Body of pancreas (tissue), 4 donors: ENCODE measurements at regions not wholly inside any gene's neighbourhood (a gene's known extent, or its start where the extent isn't known, plus 50 kb on each side); places are given as distances from the start of the nearest gene placed in this dataset.

ENCODE experiments used
- POLR2A ChIP-seq, 3 donors: fragments of 450-650 bp; IDR thresholded peaks; one replicate each; pipeline ENCODE4 v1.6.1; 2016; ENCODE audit warnings: antibody characterized with exemption in 3 of 3, mild to moderate bottlenecking in 2 of 3
- TF ChIP-seq, protein P1 (sequence below), 7 experiments: fragments of 450-650 bp in 4 of 7; fragments of 200-600 bp in 3 of 7; sonication (generic) in 3 of 7; IDR thresholded peaks; one replicate each; pipeline ENCODE4 v1.5.1; 2016 to 2019; ENCODE audit warnings: antibody characterized with exemption in 7 of 7

DNA sequence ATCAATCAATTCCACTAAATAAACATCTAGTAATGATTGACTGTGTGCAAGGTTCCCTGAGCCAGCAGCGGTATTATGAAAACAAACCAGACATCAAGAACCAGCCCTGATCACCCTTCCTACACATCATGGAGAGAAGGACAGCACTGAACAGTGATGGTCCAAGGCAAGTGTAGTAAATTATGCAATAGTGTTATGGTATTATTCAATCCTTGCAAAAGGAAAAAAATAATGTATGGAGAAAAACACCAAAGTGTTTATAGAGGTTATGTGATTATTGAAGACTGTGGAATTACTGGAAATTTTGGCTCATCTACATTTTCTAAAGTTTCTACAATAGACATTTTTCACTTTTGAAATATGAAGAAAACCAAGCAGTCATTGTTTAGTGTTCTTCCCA, 105.3 kb downstream of the RCN1 start:
- TF ChIP-seq, protein P1, sequence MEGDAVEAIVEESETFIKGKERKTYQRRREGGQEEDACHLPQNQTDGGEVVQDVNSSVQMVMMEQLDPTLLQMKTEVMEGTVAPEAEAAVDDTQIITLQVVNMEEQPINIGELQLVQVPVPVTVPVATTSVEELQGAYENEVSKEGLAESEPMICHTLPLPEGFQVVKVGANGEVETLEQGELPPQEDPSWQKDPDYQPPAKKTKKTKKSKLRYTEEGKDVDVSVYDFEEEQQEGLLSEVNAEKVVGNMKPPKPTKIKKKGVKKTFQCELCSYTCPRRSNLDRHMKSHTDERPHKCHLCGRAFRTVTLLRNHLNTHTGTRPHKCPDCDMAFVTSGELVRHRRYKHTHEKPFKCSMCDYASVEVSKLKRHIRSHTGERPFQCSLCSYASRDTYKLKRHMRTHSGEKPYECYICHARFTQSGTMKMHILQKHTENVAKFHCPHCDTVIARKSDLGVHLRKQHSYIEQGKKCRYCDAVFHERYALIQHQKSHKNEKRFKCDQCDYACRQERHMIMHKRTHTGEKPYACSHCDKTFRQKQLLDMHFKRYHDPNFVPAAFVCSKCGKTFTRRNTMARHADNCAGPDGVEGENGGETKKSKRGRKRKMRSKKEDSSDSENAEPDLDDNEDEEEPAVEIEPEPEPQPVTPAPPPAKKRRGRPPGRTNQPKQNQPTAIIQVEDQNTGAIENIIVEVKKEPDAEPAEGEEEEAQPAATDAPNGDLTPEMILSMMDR (IDR thresholded peaks at IDR 0.05) = no peak
- no peak for TF ChIP-seq POLR2A (IDR thresholded peaks at IDR 0.05)
